H9 (cell line): ENCODE measurements at regions not wholly inside any gene's neighbourhood (a gene's known extent, or its start where the extent isn't known, plus 50 kb on each side); places are given as distances from the start of the nearest gene placed in this dataset.

Source experiments
- DNase-seq: peaks from one replicate; pipeline ENCODE4 v3.0.0-alpha.2; 2017
- H2AFZ ChIP-seq: one replicate; pipeline ENCODE4 v1.6.1; 2013; ENCODE audit warnings: mild to moderate bottlenecking, low read length, control low read depth, moderate library complexity
- H2AK5ac ChIP-seq: 2 replicates; pipeline ENCODE4 v1.6.1; 2013; ENCODE audit warnings: low read length, control low read depth, mixed read lengths; ENCODE audit not compliant: insufficient read length
- H2BK120ac ChIP-seq: one replicate; pipeline ENCODE4 v1.6.1; 2013; ENCODE audit warnings: low read depth, mild to moderate bottlenecking, low read length, control low read depth, inconsistent platforms; ENCODE audit not compliant: poor library complexity, severe bottlenecking
- H2BK12ac ChIP-seq: 2 replicates; pipeline ENCODE4 v1.6.1; 2013; ENCODE audit warnings: low read length, control low read depth, mixed read lengths, low read depth; ENCODE audit not compliant: insufficient read length
- H2BK15ac ChIP-seq: 2 replicates; pipeline ENCODE4 v1.6.1; 2013; ENCODE audit warnings: low read depth, low read length, control low read depth
- H2BK20ac ChIP-seq: one replicate; pipeline ENCODE4 v1.6.1; 2013; ENCODE audit warnings: low read depth, mild to moderate bottlenecking, low read length, control low read depth, inconsistent platforms; ENCODE audit not compliant: poor library complexity, severe bottlenecking
- H2BK5ac ChIP-seq: 2 replicates; pipeline ENCODE4 v1.6.1; 2013; ENCODE audit warnings: low read length, control low read depth, mixed read lengths; ENCODE audit not compliant: insufficient read length
- H3K14ac ChIP-seq: 2 replicates; pipeline ENCODE4 v1.6.1; 2013; ENCODE audit warnings: low read length, control low read depth; ENCODE audit not compliant: insufficient read depth
- H3K18ac ChIP-seq: 2 replicates; pipeline ENCODE4 v1.6.1; 2013; ENCODE audit warnings: low read depth, mild to moderate bottlenecking, mixed read lengths, low read length, control low read depth; ENCODE audit not compliant: insufficient read length
- H3K23ac ChIP-seq: 2 replicates; pipeline ENCODE4 v1.6.1; 2013; ENCODE audit warnings: low read length, control low read depth, mixed read lengths, low read depth; ENCODE audit not compliant: insufficient read length
- H3K23me2 ChIP-seq: 2 replicates; pipeline ENCODE4 v1.6.1; 2013; ENCODE audit warnings: low read depth, mild to moderate bottlenecking, mixed read lengths, low read length, control low read depth; ENCODE audit not compliant: insufficient read length, poor library complexity, severe bottlenecking
- H3K27ac ChIP-seq: 2 replicates; pipeline ENCODE4 v1.5.1; 2013; ENCODE audit warnings: low read length, control low read depth, mixed read lengths, low read depth; ENCODE audit not compliant: insufficient read length
- H3K27me3 ChIP-seq: 2 replicates; pipeline ENCODE4 v1.6.1; 2013; ENCODE audit warnings: low read length, control low read depth, inconsistent platforms; ENCODE audit not compliant: insufficient read depth
- H3K4ac ChIP-seq: 2 replicates; pipeline ENCODE4 v1.6.1; 2013; ENCODE audit warnings: low read depth, mild to moderate bottlenecking, control low read depth, inconsistent platforms, low read length, moderate library complexity
- H3K4me1 ChIP-seq: 2 replicates; pipeline ENCODE4 v1.6.1; 2013; ENCODE audit warnings: low read length, control low read depth, inconsistent platforms; ENCODE audit not compliant: insufficient read depth
- H3K4me2 ChIP-seq: 2 replicates; pipeline ENCODE4 v1.6.1; 2013; ENCODE audit warnings: low read length, control low read depth, mixed read lengths; ENCODE audit not compliant: insufficient read length, insufficient read depth
- H3K56ac ChIP-seq: 2 replicates; pipeline ENCODE4 v1.6.1; 2013; ENCODE audit warnings: low read depth, mild to moderate bottlenecking, mixed read lengths, low read length, control low read depth; ENCODE audit not compliant: insufficient read length
- H3K79me1 ChIP-seq: 2 replicates; pipeline ENCODE4 v1.6.1; 2013; ENCODE audit warnings: low read depth, mild to moderate bottlenecking, moderate library complexity, low read length, control low read depth, inconsistent platforms; ENCODE audit not compliant: insufficient read depth, poor library complexity, severe bottlenecking
- H3K79me2 ChIP-seq: 2 replicates; pipeline ENCODE4 v1.6.1; 2013; ENCODE audit warnings: low read length, control low read depth, inconsistent platforms; ENCODE audit not compliant: insufficient read depth
- H3K9ac ChIP-seq: 2 replicates; pipeline ENCODE4 v1.6.1; 2013; ENCODE audit warnings: low read length, control low read depth, mixed read lengths; ENCODE audit not compliant: insufficient read length; ENCODE audit errors: extremely low read depth
- H3K9me3 ChIP-seq: one replicate; pipeline ENCODE4 v1.6.1; 2013; ENCODE audit warnings: low read depth, low read length, inconsistent platforms; ENCODE audit not compliant: control insufficient read depth
- H3T11ph ChIP-seq: one replicate; pipeline ENCODE4 v1.6.1; 2013; ENCODE audit warnings: mild to moderate bottlenecking, low read length, control low read depth, inconsistent platforms
- H4K20me1 ChIP-seq: one replicate; pipeline ENCODE4 v1.6.1; 2013; ENCODE audit not compliant: control insufficient read depth, insufficient read length, insufficient read depth
- H4K5ac ChIP-seq: 2 replicates; pipeline ENCODE4 v1.6.1; 2013; ENCODE audit warnings: low read depth, mild to moderate bottlenecking, mixed read lengths, low read length, control low read depth; ENCODE audit not compliant: insufficient read length
- H4K8ac ChIP-seq: replicated peaks from 2 replicates; pipeline ENCODE4 v1.6.1; 2013; ENCODE audit warnings: low read length, control low read depth, mixed read lengths, low read depth; ENCODE audit not compliant: insufficient read length
- H4K91ac ChIP-seq: 2 replicates; pipeline ENCODE4 v1.6.1; 2013; ENCODE audit warnings: low read depth, mild to moderate bottlenecking, moderate library complexity, mixed read lengths, low read length, control low read depth; ENCODE audit not compliant: insufficient read length
- H3K27ac Mint-ChIP-seq, 3 experiments: 2 replicates in 2 of 3; 3 replicates in 1 of 3; pipeline ENCODE4 v1.8.0; 2020 to 2021; ENCODE audit warnings: mixed read lengths in 3 of 3, mild to moderate bottlenecking in 1 of 3, moderate library complexity in 1 of 3
- H3K27me3 Mint-ChIP-seq: 2 replicates; pipeline ENCODE4 v1.8.0; 2021; ENCODE audit warnings: low read depth, mild to moderate bottlenecking, moderate library complexity, mixed read lengths
- H3K36me3 Mint-ChIP-seq, 3 experiments: 2 replicates in 2 of 3; 3 replicates in 1 of 3; pipeline ENCODE4 v1.8.0; 2020 to 2021; ENCODE audit warnings: low read depth in 3 of 3, mixed read lengths in 3 of 3; ENCODE audit not compliant: insufficient read depth in 1 of 3
- H3K4me1 Mint-ChIP-seq, 2 experiments: 2 replicates each; pipeline ENCODE4 v1.8.0; 2020; ENCODE audit warnings: mixed read lengths in 2 of 2
- H3K4me3 Mint-ChIP-seq, 2 experiments: 2 replicates in 1 of 2; 3 replicates in 1 of 2; pipeline ENCODE4 v1.8.0; 2020 to 2021; ENCODE audit warnings: mild to moderate bottlenecking in 2 of 2, mixed read lengths in 2 of 2, moderate library complexity in 1 of 2
- H3K9me3 Mint-ChIP-seq, 2 experiments: 2 replicates in 1 of 2; 3 replicates in 1 of 2; pipeline ENCODE4 v1.8.0; 2020; ENCODE audit warnings: mild to moderate bottlenecking in 2 of 2, mixed read lengths in 2 of 2, moderate library complexity in 1 of 2
- CTCF ChIP-seq: fragments of 200-600 bp; sonication (generic); conservative IDR thresholded peaks from 3 replicates; pipeline ENCODE4 v1.8.0; 2021; ENCODE audit warnings: antibody characterized with exemption, mild to moderate bottlenecking
- WGBS: extraction: QIAGEN DNeasy Blood & Tissue Kit; methylation state at CpG from one replicate; pipeline ENCODE4 v1.1.7; 2013; ENCODE audit warnings: missing lambda C conversion rate, low lambda C conversion rate, mixed read lengths; ENCODE audit not compliant: insufficient read length; ENCODE audit errors: extremely low coverage; 5-methylcytosine and 5-hydroxymethylcytosine counted together

GRCh38 chr7:67764289-67764688, 767.7 kb downstream of the TYW1 start:
- Histone ChIP-seq H3T11ph (no peak overlapping the region), H4K20me1 (no peaks in the 10 kb centered on the region), H3K27me3 (no peaks in the 10 kb centered on the region), H3K9ac (no peak overlapping the region), H2BK5ac (no peak overlapping the region), H3K4me2 (no peak overlapping the region), H2BK15ac (no peak overlapping the region), H2AFZ (no peak overlapping the region), H3K56ac (no peak overlapping the region), H4K8ac (no peak overlapping the region), H3K4ac (no peak overlapping the region), H4K5ac (no peak overlapping the region), H2BK120ac (no peak overlapping the region), H2AK5ac (no peak overlapping the region), H3K18ac (no peak overlapping the region), H3K79me1 (no peaks in the 10 kb centered on the region), H2BK12ac (no peak overlapping the region), H3K23ac (no peak overlapping the region), H3K14ac (no peak overlapping the region), H3K23me2 (no peaks in the 10 kb centered on the region), H3K4me1 (no peaks in the 10 kb centered on the region), H3K27ac (no peak overlapping the region), H4K91ac (no peak overlapping the region), H3K9me3 (no peaks in the 10 kb centered on the region), H3K79me2 (no peaks in the 10 kb centered on the region), H2BK20ac (no peak overlapping the region)
- no peaks in the 10 kb centered on the region; a peak in 2 of 7 replicates for H3K36me3 Mint-ChIP-seq
- no peak for TF ChIP-seq CTCF
- no CpG with 5 or more reads among the region's 4 CpGs for WGBS
- H3K27ac Mint-ChIP-seq, result no peak overlapping the region
- no peak for DNase-seq
- H3K27me3 Mint-ChIP-seq, result no peaks in the 10 kb centered on the region; the same call in 1 of the 2 replicates
- peaks cover 0 to 3% of the 10 kb centered on the region in 2 experiments; a peak in 1 of 4 replicates for H3K4me1 Mint-ChIP-seq
- H3K9me3 Mint-ChIP-seq, result peaks cover 1 to 3% of the 10 kb centered on the region in 2 experiments; a peak in 3 of 5 replicates
- H3K4me3 Mint-ChIP-seq, result no peak overlapping the region
